GM18508 (cell line): ENCODE measurements at regions not wholly inside any gene's neighbourhood (a gene's known extent, or its start where the extent isn't known, plus 50 kb on each side); places are given as distances from the start of the nearest gene placed in this dataset.

ENCODE experiments used
- ATAC-seq: cut with Tn5 transposase; IDR thresholded peaks from one replicate; pipeline ENCODE4 v1.9.1; 2021; ENCODE audit warnings: moderate number of reproducible peaks; ENCODE audit not compliant: insufficient read depth, unreplicated experiment

GRCh38 chr16:79672524-79672923 lies 72.0 kb upstream of the MAF start:
- no peak for ATAC-seq

GRCh38 chr16:79668502-79668901 lies 68.0 kb upstream of the MAF start:
- no peak for ATAC-seq

- ATAC-seq, result no peak
These were observed 65.4 kb upstream of the MAF start for GRCh38 chr16:79665970-79666369.

- no peak for ATAC-seq
These were observed 63.9 kb upstream of the MAF start for GRCh38 chr16:79664407-79664806.

GRCh38 chr16:79662669-79663313 lies 62.3 kb upstream of the MAF start:
- ATAC-seq, result no peak

DNA sequence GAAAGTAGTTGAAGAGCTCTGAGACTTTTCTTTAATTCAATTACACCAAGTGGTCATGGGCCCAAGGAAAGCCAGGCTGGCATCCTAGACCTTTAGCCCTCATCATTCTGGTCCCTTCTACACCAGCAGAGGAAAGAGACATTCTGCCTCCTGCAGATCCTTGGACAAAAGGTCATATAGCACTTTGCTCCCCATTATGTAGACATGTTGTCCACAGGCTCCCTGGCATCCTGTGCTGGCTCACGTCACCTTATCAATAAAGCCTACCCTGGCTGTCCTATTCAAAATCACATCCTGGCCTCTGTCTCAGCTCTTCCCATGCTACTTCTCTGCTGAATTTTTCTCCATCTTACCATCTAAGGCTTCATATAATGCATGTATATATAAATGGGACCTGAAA lies 61.6 kb upstream of the MAF start:
- ATAC-seq, result no peak

GRCh38 chr16:79661578-79661977 lies 61.0 kb upstream of the MAF start:
- ATAC-seq, result no peak

DNA sequence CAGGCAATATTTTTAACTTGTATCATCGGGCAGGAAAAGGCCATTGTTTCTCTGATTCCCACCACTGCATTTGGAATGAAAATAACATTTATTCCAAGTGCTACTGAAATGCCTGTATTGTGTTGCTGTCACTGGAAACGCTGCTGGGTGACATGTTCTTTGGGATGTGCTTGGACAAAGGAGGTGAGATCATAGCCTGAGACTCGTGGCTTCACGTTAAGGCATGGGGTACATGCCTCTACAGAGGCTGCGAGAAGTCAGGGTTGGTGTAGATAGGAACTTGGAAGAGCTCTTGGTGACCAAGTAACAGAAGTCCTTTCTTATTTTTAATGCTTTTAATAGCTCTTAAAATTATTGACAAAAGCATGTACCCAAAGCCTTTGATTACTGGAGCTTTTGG lies 58.8 kb upstream of the MAF start:
- no peak for ATAC-seq

DNA sequence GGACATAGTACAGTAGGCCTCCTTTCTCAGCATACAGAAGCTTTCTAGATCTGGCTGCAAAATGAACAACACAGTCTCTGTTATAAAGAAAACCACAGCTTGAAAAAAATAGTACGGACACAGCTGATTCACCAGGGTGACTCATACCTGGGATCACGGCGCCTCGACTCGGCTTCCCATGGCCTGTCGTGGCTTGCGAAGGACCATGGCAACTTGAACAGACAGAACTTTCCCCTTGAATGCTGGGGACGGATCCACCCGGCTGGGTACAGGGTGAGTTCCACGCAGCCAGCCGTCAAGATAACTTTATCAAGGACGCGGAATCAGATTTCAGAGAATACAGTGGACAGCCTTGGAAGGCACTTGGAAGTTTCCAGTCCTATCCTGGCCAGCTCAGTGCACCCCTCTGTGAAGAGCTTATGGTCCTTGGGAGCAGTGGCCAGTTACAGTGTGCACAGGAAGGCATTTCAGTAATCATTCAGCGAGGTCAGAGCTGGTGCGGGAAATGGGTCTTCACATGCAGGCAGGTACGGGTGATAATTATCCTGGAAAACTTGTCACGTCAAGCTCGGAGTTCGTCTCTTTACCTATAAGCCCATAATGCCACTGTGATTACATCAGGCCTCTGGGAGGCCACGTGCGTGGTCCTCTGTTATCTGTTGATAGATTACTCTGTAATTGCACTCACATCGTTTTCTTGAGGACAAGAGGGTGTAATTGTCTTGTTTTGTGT lies 57.9 kb upstream of the MAF start:
- ATAC-seq, result no peak

GRCh38 chr16:79656553-79657115 lies 56.1 kb upstream of the MAF start:
- no peak for ATAC-seq

GRCh38 chr16:79653373-79653891 lies 52.9 kb upstream of the MAF start:
- no peak for ATAC-seq

DNA sequence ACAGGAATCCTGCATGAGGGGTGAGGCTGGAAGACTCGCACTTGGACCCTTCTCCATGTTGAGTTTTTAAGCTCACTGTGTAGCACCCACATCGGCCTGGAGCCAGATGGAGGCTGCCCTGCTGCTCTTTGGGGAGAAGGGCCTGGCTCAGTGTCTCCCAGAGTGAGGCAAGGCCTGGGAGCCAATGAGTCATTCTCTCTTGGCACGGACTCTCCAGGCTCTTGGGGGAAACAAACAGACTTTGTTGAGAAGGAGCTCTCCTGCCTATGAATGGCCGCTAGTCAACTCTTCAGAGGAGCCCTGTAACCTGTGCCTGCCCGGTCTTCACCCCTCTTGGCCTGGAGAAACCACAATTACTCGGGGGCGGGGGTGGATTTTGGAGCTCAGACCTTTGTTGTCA lies 50.8 kb upstream of the MAF start:
- ATAC-seq, result no peak
